ENCODE measurements at regions not wholly inside any gene's neighbourhood (a gene's known extent, or its start where the extent isn't known, plus 50 kb on each side); places are given as distances from the start of the nearest gene placed in this dataset.

DNA sequence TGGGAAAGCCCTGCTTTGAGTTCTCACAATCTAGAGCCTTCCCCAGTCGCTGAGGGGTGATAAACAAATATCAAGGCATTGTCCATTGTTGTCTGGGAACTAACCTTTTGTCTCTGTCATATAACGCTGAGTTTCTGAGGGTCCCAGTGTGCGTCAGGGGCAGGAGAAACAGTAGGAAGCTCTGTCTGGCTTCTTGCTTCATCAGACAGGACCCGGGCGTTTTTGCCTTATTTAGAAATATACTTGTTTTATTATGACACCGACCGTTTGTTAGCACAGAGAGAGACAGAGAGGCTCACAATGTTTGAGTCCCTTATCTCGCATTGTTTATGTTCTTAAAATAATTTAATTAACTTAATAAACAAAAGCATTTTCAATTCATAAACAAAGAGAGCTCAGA lies 204.9 kb upstream of the GAS1 start:
- TF ChIP-seq CTCF (IDR thresholded peaks at IDR 0.05) (no peak), POLR2A (IDR thresholded peaks at IDR 0.05) (no peak)

Measured in testis (tissue), 2 donors.